HG02840 (cell line): ENCODE measurements at regions not wholly inside any gene's neighbourhood (a gene's known extent, or its start where the extent isn't known, plus 50 kb on each side); places are given as distances from the start of the nearest gene placed in this dataset.

Experiments used
- ATAC-seq: cut with Tn5 transposase; IDR thresholded peaks from one replicate; pipeline ENCODE4 v1.9.1; 2021; ENCODE audit warnings: mild to moderate bottlenecking, moderate library complexity, moderate number of reproducible peaks; ENCODE audit not compliant: unreplicated experiment, low FRiP score

- no peak for ATAC-seq
Observed at GRCh38 chr3:177929310-177929709, 606.9 kb upstream of the KCNMB2 start.

DNA sequence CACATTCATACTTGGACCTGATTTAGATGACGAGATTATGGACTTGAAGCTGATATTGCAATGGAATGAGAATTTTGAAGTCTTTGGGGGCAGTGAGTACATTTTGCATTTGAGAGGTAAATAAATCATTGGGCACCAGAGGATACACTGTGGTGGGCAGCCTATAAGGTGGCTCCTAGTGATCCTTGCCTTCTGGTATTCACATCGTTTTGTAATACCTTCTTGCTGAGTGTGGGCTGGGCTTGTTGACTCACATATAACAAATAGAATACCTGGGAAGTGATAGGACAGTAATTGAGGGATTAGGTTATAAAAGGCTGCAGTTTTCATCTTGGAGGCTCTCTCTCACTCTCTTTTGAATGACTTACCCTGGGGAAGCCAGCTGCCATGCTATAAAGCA lies 605.5 kb upstream of the KCNMB2 start:
- no peak for ATAC-seq

DNA sequence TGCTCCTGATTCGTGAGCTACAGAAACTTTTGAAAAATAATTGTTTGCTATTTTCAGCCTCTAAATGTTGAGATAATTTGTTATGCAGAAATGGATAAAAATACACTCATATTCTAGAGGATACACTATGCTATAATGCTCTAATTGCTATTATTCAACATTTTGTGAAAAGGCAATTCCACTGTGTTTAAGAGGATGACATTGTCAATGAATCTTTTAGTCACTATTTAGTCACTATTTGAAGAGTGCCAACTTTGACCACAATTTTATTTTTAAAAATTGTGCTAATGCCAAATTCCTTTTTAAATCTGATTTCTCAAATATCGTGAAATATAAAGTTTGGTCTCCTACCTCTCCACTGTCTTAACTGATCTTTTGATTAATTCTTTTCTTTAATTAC lies 604.9 kb upstream of the KCNMB2 start:
- ATAC-seq: no peak

DNA sequence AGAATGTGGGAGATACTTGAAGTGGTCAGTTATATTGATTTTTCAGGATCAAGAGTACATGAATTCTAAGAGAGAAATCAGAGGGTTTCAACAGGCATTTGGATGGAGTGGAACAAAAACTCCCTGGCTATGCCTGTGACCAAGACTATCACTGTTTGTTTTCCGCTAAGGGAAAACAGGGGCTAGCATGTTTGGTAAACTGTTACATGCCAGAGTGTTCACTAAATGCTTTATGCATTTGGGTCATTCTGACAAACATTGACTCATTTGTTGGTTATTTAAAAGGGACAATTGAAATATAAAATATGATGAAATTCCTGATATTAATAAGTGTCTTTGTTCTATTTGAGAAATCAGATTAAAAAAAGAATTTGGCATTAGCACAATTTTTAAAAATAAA lies 603.9 kb upstream of the KCNMB2 start:
- ATAC-seq: no peak

GRCh38 chr3:177932750-177933660 lies 603.2 kb upstream of the KCNMB2 start:
- no peak for ATAC-seq

DNA sequence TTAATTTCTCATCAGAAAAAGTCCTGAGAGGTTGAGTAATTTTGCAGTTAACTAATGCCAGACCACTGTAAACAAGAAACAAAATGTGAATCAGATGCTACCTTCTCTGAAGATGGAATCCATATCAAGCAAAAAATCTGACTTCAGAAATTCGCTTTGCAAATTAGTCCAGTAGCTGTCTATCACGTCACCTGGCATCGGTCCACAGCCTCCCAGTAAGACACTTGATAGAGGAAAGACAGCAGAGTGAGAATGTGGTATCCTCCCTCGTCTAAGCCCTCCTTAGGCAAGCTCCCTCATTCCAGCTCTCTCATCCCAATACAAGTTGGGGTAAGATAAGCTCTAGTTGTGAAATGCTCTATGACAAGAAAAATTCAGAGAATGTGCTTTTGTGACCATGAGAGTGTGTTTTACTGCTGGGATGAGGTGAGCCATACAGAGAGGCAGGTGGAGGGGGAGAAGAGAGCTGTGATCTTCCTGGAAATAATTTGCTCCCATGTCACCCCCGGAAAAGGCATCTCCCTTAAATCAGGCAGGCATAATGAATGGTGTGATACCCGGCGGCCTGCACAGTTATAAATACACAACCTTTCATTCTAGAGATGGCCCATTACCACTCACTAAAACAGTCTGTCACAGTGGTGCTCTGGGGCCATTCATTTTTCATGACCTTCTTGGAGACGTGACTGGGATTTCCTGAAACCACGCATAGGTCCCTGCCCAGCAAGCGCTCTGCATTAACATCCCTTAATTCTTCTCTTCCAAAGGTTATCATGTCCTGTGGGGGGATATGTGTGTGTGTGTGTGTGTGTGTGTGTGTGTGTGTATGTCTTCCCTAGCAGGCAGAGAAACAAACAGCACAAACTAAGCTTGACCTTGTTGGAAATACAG lies 602.0 kb upstream of the KCNMB2 start:
- ATAC-seq: no peak

DNA sequence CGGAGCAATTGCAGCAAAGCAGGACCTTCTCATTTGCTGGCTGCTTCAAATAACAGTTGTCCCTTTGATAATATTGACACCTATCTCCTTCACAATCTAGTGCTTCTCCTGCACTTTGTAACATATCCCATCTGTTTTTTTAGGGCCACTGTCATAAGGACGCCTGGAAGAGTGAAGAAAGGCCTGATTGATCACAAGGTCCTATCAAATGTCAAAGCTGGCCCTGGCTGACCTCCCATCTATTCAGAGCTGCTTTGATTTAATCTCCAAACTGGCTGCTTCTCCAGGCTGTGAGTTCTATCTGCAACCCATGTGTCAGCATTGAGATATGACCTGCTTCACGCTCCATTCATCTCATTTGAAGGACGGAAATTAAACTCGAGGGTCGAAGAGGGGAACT lies 601.2 kb upstream of the KCNMB2 start:
- no peak for ATAC-seq

- no peak for ATAC-seq
Observed at GRCh38 chr3:177936721-177937120, 599.5 kb upstream of the KCNMB2 start.

GRCh38 chr3:177942911-177943310 lies 593.3 kb upstream of the KCNMB2 start:
- no peak for ATAC-seq

DNA sequence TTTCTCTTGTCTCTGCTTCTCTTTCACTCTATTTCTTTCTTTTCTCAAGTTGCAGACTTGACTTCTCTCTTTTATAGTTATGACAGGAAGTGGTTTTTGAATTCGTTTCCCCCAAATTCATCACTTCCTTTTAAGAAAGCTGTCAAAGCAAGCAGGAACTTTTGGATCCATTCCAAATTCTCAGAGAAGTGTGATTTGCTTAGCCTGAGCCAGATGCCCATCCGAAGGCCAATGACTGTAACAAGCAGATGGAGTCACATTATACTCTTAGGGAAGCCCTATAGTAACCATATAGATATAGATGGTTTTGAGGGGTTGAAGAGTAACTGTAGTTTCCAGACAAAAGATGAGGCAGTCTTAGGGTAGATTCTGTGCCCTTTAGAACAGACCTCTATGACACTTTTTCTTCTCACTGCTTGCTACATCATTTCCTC lies 592.0 kb upstream of the KCNMB2 start:
- ATAC-seq: no peak

DNA sequence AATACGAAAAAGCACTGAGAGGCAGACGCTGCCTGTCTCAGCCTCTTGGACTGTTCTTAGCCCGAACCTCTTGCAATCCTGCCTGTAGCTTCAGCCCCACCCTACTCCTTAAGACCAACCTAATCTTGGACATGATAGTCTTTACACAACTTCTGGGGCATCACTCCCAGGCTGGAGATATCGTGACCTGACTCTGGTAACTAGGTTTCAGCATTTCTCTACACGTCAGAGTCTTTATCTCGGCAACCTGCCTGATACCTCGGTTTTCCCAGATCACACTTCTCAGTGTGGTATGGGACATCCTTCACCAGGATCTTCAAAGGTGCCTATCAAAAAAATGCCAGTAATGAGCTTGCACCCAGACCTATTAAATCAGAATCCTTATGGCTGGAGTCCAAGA lies 590.2 kb upstream of the KCNMB2 start:
- ATAC-seq: no peak

- ATAC-seq: no peak
Observed at GRCh38 chr3:177946497-177946896, 589.7 kb upstream of the KCNMB2 start.

DNA sequence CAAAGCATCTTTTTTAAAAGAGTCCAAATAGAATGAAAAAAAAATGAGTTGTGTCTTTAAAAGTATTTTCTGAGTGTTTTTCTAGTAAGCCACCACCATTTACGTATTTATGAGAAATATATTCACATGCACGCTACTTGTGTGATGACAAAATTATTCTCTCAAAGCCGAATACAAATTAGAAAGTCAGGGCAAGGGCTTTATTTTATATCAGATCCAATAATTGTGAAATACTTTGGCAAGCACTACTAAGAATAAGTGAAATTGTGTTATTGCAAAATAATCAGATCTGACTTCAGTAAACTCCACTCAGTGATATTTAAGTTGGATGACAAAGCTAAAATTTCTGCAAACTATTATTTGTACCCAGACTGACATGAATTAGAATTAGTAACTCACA lies 589.3 kb upstream of the KCNMB2 start:
- no peak for ATAC-seq

DNA sequence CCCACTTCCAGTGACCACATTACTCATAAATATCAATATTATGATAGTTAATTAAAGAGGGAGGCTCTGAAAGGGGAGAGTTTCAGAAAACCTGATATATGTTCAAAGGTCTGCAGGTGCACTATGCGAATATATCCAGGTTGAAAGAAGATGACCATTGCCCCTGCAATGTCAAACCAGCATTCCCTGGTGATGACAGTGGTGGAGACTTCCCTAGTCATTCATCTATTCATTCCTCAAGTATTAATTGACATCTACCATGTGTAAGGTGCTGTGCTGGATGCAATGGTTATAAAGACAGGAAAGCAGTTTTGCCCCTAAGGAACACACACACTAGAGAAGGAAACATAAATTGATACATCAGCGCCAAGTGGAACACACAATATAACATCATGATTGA lies 588.3 kb upstream of the KCNMB2 start:
- no peak for ATAC-seq

GRCh38 chr3:177948716-177949425 lies 587.4 kb upstream of the KCNMB2 start:
- no peak for ATAC-seq

- no peak for ATAC-seq
Observed at GRCh38 chr3:177959188-177959587, 577.0 kb upstream of the KCNMB2 start.

DNA sequence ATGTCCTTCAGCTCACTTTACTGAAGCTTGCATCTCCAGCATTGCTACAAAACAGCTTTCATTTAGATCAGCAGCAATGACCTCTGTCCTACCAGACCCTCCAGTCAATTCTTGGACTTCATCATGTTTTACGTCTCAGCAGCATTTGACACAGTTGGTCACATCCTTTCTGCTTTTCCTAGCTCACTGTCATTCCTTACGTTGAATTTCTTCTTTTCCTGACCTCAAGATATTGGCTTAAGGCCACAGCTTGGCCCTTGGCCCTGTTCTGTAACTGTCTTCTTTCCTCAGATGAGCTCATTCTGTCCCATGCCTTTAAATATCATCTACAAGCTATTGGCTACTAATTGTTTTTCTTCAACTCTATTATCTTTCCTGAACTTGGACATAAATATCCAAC lies 576.2 kb upstream of the KCNMB2 start:
- ATAC-seq: no peak

DNA sequence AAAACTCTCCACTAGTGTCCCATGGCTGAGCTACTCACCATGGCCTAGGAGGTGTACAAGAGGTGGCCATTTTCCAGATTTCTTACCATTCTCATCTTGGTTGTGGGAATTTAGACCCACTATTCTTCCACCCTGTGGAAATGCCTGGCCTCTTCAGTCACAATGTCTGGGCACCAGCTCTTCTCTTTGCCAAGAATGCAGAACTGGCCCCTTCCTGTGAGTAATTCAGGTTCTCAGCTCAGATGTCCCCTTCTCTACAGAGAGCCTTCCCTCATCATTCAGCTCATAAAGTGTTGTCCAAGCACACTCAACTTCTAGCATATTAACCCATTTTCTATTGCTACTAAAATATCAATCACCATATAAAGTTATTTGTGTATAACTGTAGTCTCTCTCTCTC lies 575.5 kb upstream of the KCNMB2 start:
- ATAC-seq: no peak

DNA sequence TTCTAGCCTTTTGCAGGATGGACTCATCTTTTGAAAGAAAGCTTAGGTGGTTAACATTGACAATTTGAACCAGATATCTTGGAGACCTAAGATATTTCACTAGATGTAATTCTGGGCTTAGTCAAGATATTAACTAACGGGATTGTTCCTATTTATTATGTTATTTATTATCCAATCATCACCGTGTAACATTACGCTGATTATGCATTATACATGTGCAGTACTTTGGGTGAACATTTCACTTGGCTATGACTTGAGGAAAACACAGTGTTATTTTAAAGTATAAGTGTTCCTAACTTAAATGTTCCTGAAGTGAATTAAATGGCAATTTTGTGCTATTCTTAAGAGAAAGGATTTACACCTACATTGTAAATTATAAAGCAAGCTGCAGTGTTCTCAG lies 574.5 kb upstream of the KCNMB2 start:
- ATAC-seq: no peak

- ATAC-seq: no peak
Observed at GRCh38 chr3:177966493-177966892, 569.7 kb upstream of the KCNMB2 start.

DNA sequence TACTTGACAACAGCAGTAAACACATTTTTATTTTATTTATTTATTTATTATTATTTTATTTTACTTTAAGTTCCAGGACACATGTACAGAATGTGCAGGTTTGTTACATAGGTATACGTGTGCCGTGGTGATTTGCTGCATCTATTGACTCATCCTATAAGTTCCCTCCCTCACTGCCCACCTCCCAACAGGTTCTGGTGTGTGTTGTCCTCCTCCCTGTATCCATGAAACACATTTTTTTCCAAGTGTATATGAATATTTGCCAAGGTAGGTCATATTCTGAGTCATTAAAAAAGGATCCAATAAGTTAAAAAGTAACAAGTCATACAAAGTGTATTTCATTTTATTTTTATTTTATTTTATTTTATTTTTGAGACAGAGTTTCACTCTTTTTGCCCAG lies 567.3 kb upstream of the KCNMB2 start:
- no peak for ATAC-seq
